Fibroblast of lung (primary cell): ENCODE measurements at regions not wholly inside any gene's neighbourhood (a gene's known extent, or its start where the extent isn't known, plus 50 kb on each side); places are given as distances from the start of the nearest gene placed in this dataset.

ENCODE experiments used
- DNase-seq, 2 donors: peaks; one replicate each; pipeline versions ENCODE4 v3.0.0 to v3.0.0-alpha.2; 2010; ENCODE audit warnings: low read depth in 2 of 2
- H2AFZ ChIP-seq: 2 replicates; pipeline ENCODE4 v1.5.1; 2012; ENCODE audit warnings: low read length, control low read depth, inconsistent platforms
- H3K27ac ChIP-seq: 2 replicates; pipeline ENCODE4 v1.5.1; 2011; ENCODE audit warnings: low read length, control low read depth; ENCODE audit not compliant: insufficient read depth
- H3K27me3 ChIP-seq: 2 replicates; pipeline ENCODE4 v1.5.1; 2011; ENCODE audit warnings: mild to moderate bottlenecking, low read length; ENCODE audit not compliant: control insufficient read depth, insufficient read depth
- H3K36me3 ChIP-seq: 2 replicates; pipeline ENCODE4 v1.5.1; 2011; ENCODE audit warnings: low read length; ENCODE audit not compliant: control insufficient read depth, insufficient read depth
- H3K4me1 ChIP-seq: 2 replicates; pipeline ENCODE4 v1.5.1; 2011; ENCODE audit warnings: low read length; ENCODE audit not compliant: control insufficient read depth, insufficient read depth; ENCODE audit errors: extremely low read depth
- H3K4me2 ChIP-seq: 2 replicates; pipeline ENCODE4 v1.5.1; 2011; ENCODE audit warnings: low read length, control low read depth; ENCODE audit not compliant: insufficient read depth; ENCODE audit errors: extremely low read depth
- H3K4me3 ChIP-seq, 4 experiments: fragments of 200-600 bp in 1 of 4; sonication (generic) in 1 of 4; replicated peaks in 1 of 4; 2 replicates each; pipeline ENCODE4 v1.5.1; 2011 to 2016; ENCODE audit warnings: low read length in 4 of 4, low read depth in 3 of 4, mild to moderate bottlenecking in 3 of 4, control low read depth in 2 of 4, inconsistent platforms in 1 of 4, mixed read lengths in 1 of 4; ENCODE audit not compliant: insufficient read depth in 1 of 4; ENCODE audit errors: control extremely low read depth in 1 of 4
- H3K79me2 ChIP-seq: 2 replicates; pipeline ENCODE4 v1.5.1; 2012; ENCODE audit warnings: mild to moderate bottlenecking, low read length, inconsistent platforms; ENCODE audit not compliant: control insufficient read depth, insufficient read depth
- H3K9ac ChIP-seq: 2 replicates; pipeline ENCODE4 v1.5.1; 2011; ENCODE audit warnings: mild to moderate bottlenecking, low read length, control low read depth; ENCODE audit not compliant: insufficient read depth
- H3K9me3 ChIP-seq: 2 replicates; pipeline ENCODE4 v1.5.1; 2012; ENCODE audit warnings: low read depth, low read length; ENCODE audit not compliant: control insufficient read depth, insufficient read depth
- H4K20me1 ChIP-seq: 2 replicates; pipeline ENCODE4 v1.5.1; 2011; ENCODE audit warnings: low read length; ENCODE audit not compliant: control insufficient read depth, insufficient read depth; ENCODE audit errors: extremely low read depth
- CTCF ChIP-seq, 2 donors: IDR thresholded peaks in 1 of 2; conservative IDR thresholded peaks in 1 of 2; 1 replicate in 1 of 2; 2 replicates in 1 of 2; pipeline ENCODE4 v1.5.1; 2011 to 2012; ENCODE audit warnings: low read length in 2 of 2, control low read depth in 1 of 2, inconsistent platforms in 1 of 2, low read depth in 1 of 2, mild to moderate bottlenecking in 1 of 2
- EZH2 ChIP-seq: IDR thresholded peaks from 2 replicates; pipeline ENCODE4 v1.5.1; 2012; ENCODE audit warnings: low read length, control low read depth, mild to moderate bottlenecking; ENCODE audit errors: missing control alignments

GRCh38 chr1:17929224-17929623 is 174.1 kb downstream of the ACTL8 start:
- no peak overlapping the region for H3K4me3 ChIP-seq
- peaks cover 3% of the 10 kb centered on the region for H3K27me3 ChIP-seq
- no peaks in the 10 kb centered on the region for H3K4me1 ChIP-seq
- H3K9ac ChIP-seq, result no peak overlapping the region
- H3K27ac ChIP-seq, result no peak overlapping the region
- H3K9me3 ChIP-seq, result no peaks in the 10 kb centered on the region
- no peak overlapping the region for H3K4me2 ChIP-seq
- no peak overlapping the region for H2AFZ ChIP-seq
- H4K20me1 ChIP-seq, result no peaks in the 10 kb centered on the region
- DNase-seq, result no peak
- H3K36me3 ChIP-seq, result no peaks in the 10 kb centered on the region
- TF ChIP-seq EZH2, result no peak
- no peak for TF ChIP-seq CTCF (conservative IDR thresholded peaks at IDR 0.05 in 1 of 2, IDR thresholded peaks at IDR 0.05 in 1 of 2; ENCODE audit: low read depth in 1 of 2, low read length in 2 of 2)
- no peaks in the 10 kb centered on the region for H3K79me2 ChIP-seq

- no peak overlapping the region for H3K4me2 ChIP-seq
- no peak overlapping the region for H3K27ac ChIP-seq
- no peak overlapping the region for H3K4me3 ChIP-seq
- TF ChIP-seq EZH2, result no peak
- no peak for TF ChIP-seq CTCF (conservative IDR thresholded peaks at IDR 0.05 in 1 of 2, IDR thresholded peaks at IDR 0.05 in 1 of 2; ENCODE audit: low read depth in 1 of 2, low read length in 2 of 2)
- no peaks in the 10 kb centered on the region for H3K4me1 ChIP-seq
- H3K36me3 ChIP-seq, result no peaks in the 10 kb centered on the region
- H3K9ac ChIP-seq, result no peak overlapping the region
- no peaks in the 10 kb centered on the region for H3K79me2 ChIP-seq
- no peaks in the 10 kb centered on the region for H3K27me3 ChIP-seq
- DNase-seq, result no peak
- H4K20me1 ChIP-seq, result no peaks in the 10 kb centered on the region
- H3K9me3 ChIP-seq, result no peaks in the 10 kb centered on the region
- no peak overlapping the region for H2AFZ ChIP-seq
Observed at GRCh38 chr1:17930635-17931034, 175.5 kb downstream of the ACTL8 start.

DNA sequence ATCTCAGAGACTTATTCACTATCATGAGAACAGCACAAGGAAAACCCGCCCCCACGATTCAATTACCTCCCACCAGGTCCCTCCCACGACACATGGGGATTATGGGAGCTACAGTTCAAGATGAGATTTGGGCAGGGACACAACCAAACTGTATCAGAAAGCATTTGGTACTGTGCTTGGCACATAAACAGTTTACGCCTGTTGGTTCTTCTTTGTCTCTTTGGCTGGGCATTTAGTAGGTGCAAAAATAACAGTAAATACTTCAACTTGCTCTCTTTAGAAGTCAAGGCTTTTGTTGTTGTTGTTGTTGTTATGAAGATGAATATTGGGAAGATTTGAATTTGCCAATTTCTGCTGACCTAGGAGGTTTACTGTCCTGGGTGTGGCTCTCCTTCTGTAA is 175.4 kb upstream of the IGSF21 start:
- H3K27me3 ChIP-seq, result no peaks in the 10 kb centered on the region
- H3K79me2 ChIP-seq, result no peaks in the 10 kb centered on the region
- no peak for DNase-seq
- no peaks in the 10 kb centered on the region for H3K36me3 ChIP-seq
- H3K9ac ChIP-seq, result no peak overlapping the region
- H3K4me2 ChIP-seq, result no peak overlapping the region
- TF ChIP-seq EZH2 (no peak), CTCF (conservative IDR thresholded peaks at IDR 0.05 in 1 of 2, IDR thresholded peaks at IDR 0.05 in 1 of 2; ENCODE audit: low read depth in 1 of 2, low read length in 2 of 2) (no peak)
- no peak overlapping the region for H2AFZ ChIP-seq
- H4K20me1 ChIP-seq, result no peaks in the 10 kb centered on the region
- H3K27ac ChIP-seq, result no peak overlapping the region
- no peaks in the 10 kb centered on the region for H3K9me3 ChIP-seq
- H3K4me1 ChIP-seq, result no peaks in the 10 kb centered on the region
- no peak overlapping the region for H3K4me3 ChIP-seq
